K562 (cell line): ENCODE measurements at regions not wholly inside any gene's neighbourhood (a gene's known extent, or its start where the extent isn't known, plus 50 kb on each side); places are given as distances from the start of the nearest gene placed in this dataset.
A peak's percentile ranks its signal among the peaks of the same experiment; 100 is the strongest.

Source experiments
- ATAC-seq: fragments of 200-7000 bp; cut with Tn5 transposase; 3 replicates; pipeline ENCODE4 v1.9.1; 2020; ENCODE audit warnings: moderate library complexity
- BruUV-seq: library from RNA; stranded (reverse); fragments of 400-500 nt; replicated peaks from 2 replicates; lab custom pipeline; 2021; lab: Mats Ljungman, UMichigan
- CTCF ChIA-PET: fragments of 300-600 bp; formaldehyde crosslinking; extraction: SDS; loops from one replicate; lab custom pipeline; 2021; ENCODE audit warnings: low intra/inter-chr PET ratio; lab: Yijun Ruan, JAX
- POLR2A ChIA-PET: fragments of 300-600, 350-650 bp; sonication (Branson Sonifier 250); formaldehyde crosslinking; extraction: SDS; loops from one replicate; lab custom pipeline; 2021; ENCODE audit warnings: antibody characterized with exemption, inconsistent platforms; lab: Yijun Ruan, JAX
- DNase-seq, 4 experiments: peaks; one replicate each; pipeline versions ENCODE4 v3.0.0 to v3.0.0-alpha.2; 2011 to 2018; ENCODE audit warnings: low spot score in 3 of 4, mixed read lengths in 3 of 4; ENCODE audit errors: extremely low read depth in 1 of 4
- FAIRE-seq: peaks from 2 replicates; lab custom pipeline; 2011; peaks lifted over from hg19 to GRCh38; lab: Jason Lieb, UNC
- H2AFZ ChIP-seq: 2 replicates; pipeline ENCODE4 v1.6.0; 2011; ENCODE audit warnings: low read depth, low read length, control low read depth, inconsistent platforms
- H3K27ac ChIP-seq: fragments of 200-600 bp; 3 replicates; pipeline ENCODE4 v1.8.0; 2011; ENCODE audit warnings: low read depth, mild to moderate bottlenecking, control low read depth, inconsistent platforms, low read length, moderate library complexity, mixed read lengths; ENCODE audit errors: extremely low read depth
- H3K27me3 ChIP-seq, 2 experiments: fragments of 300-600 bp in 1 of 2; 2 replicates in 1 of 2; 3 replicates in 1 of 2; pipeline versions ENCODE4 v1.6.0 to v1.8.0; 2011; ENCODE audit warnings: inconsistent platforms in 2 of 2, low read length in 2 of 2, mild to moderate bottlenecking in 1 of 2, mixed read lengths in 1 of 2, moderate library complexity in 1 of 2; ENCODE audit not compliant: control insufficient read depth in 2 of 2, insufficient read depth in 2 of 2
- H3K36me3 ChIP-seq: fragments of 300-600 bp; 3 replicates; pipeline ENCODE4 v1.8.0; 2011; ENCODE audit warnings: mild to moderate bottlenecking, low read length, inconsistent platforms; ENCODE audit not compliant: control insufficient read depth, insufficient read depth
- H3K4me1 ChIP-seq, 2 experiments: fragments of 200-600 bp in 1 of 2; replicated peaks in 1 of 2; 2 replicates in 1 of 2; 3 replicates in 1 of 2; pipeline versions ENCODE4 v1.5.1 to v1.8.0; 2011; ENCODE audit warnings: inconsistent platforms in 2 of 2, low read length in 2 of 2, mild to moderate bottlenecking in 1 of 2, mixed read lengths in 1 of 2, moderate library complexity in 1 of 2; ENCODE audit not compliant: control insufficient read depth in 2 of 2, insufficient read depth in 2 of 2
- H3K4me2 ChIP-seq: 2 replicates; pipeline ENCODE4 v1.6.1; 2011; ENCODE audit warnings: low read length, control low read depth, inconsistent platforms, mixed read lengths; ENCODE audit not compliant: insufficient read depth
- H3K4me3 ChIP-seq: fragments of 200-600 bp; sonication (generic), shearing (Covaris generic); 2 replicates; pipeline ENCODE4 v1.5.1; 2016; ENCODE audit warnings: control low read depth, inconsistent platforms
- H3K79me2 ChIP-seq: fragments of 200-600 bp; 3 replicates; pipeline ENCODE4 v1.8.0; 2011; ENCODE audit warnings: low read length, inconsistent platforms; ENCODE audit not compliant: control insufficient read depth, insufficient read depth
- H3K9ac ChIP-seq, 2 experiments: 2 replicates each; pipeline versions ENCODE4 v1.6.0 to v1.6.1; 2011; ENCODE audit warnings: low read depth in 2 of 2, low read length in 2 of 2, control low read depth in 1 of 2, inconsistent platforms in 1 of 2, mild to moderate bottlenecking in 1 of 2, mixed read lengths in 1 of 2; ENCODE audit not compliant: insufficient read depth in 1 of 2
- H3K9me1 ChIP-seq: one replicate; pipeline ENCODE4 v1.6.0; 2011; ENCODE audit warnings: inconsistent platforms, mild to moderate bottlenecking, low read length, moderate library complexity; ENCODE audit not compliant: control insufficient read depth, insufficient read depth
- H3K9me3 ChIP-seq: replicated peaks from 2 replicates; pipeline ENCODE4 v1.5.1; 2011; ENCODE audit warnings: low read depth, low read length, inconsistent platforms; ENCODE audit not compliant: control insufficient read depth, insufficient read depth
- H4K20me1 ChIP-seq: replicated peaks from 2 replicates; pipeline ENCODE4 v1.6.1; 2011; ENCODE audit warnings: low read length, inconsistent platforms, mixed read lengths; ENCODE audit not compliant: control insufficient read depth, insufficient read depth
- ATF7 ChIP-seq: fragments of 450-650 bp; IDR thresholded peaks from 2 replicates; pipeline ENCODE4 v1.7.1; 2014; ENCODE audit warnings: mild to moderate bottlenecking, moderate library complexity
- RAD21 ChIP-seq, 2 experiments: fragments of 250-450 bp in 1 of 2; fragments of 450-650 bp in 1 of 2; sonication (Bioruptor Pico) in 1 of 2; formaldehyde crosslinking in 1 of 2; IDR thresholded peaks in 1 of 2; conservative IDR thresholded peaks in 1 of 2; 2 replicates each; pipeline versions ENCODE4 v1.4.0 to v1.8.0; 2020 to 2022; ENCODE audit warnings: mild to moderate bottlenecking in 2 of 2, moderate library complexity in 1 of 2
- SREBF2 ChIP-seq: sonication (generic); formaldehyde crosslinking; IDR thresholded peaks from 2 replicates; pipeline ENCODE4 v1.4.0; 2020; ENCODE audit warnings: mild to moderate bottlenecking, missing genetic modification reagents
- ZNF23 ChIP-seq: fragments of 250-450 bp; sonication (Bioruptor Pico); IDR thresholded peaks from 2 replicates; pipeline ENCODE4 v1.4.0; 2020; ENCODE audit warnings: mild to moderate bottlenecking
- ZNF436 ChIP-seq: fragments of 250-450, 450-650 bp; sonication (Bioruptor Pico); formaldehyde crosslinking; IDR thresholded peaks from 2 replicates; pipeline ENCODE4 v1.7.0; 2020; ENCODE audit warnings: mild to moderate bottlenecking
- ZNF584 ChIP-seq: fragments of 200-800 bp; sonication (Bioruptor generic); IDR thresholded peaks from 2 replicates; pipeline ENCODE4 v1.6.1; 2016; ENCODE audit warnings: low read depth, mild to moderate bottlenecking, missing genetic modification characterization, missing compliant biosample characterization
- WGBS: fragments of 100-300 bp; shearing (Covaris generic); methylation state at CpG from one replicate; pipeline ENCODE4 v1.1.6; 2016; ENCODE audit warnings: low coverage, mixed read lengths; ENCODE audit not compliant: insufficient coverage; ENCODE audit errors: missing lambda C conversion rate; 5-methylcytosine and 5-hydroxymethylcytosine counted together
- in situ Hi-C: fragments of 300-500 bp; cut with MboI; formaldehyde crosslinking; loops from 4 replicates; pipeline ENCODE4 v1.15.0; 2018; ENCODE audit warnings: inconsistent platforms, mixed read lengths
- intact Hi-C: fragments of 100-400 bp; cut with micrococcal nuclease; formaldehyde crosslinking; loops from 2 replicates; pipeline ENCODE4 v1.14.2; 2022
- TF ChIP-seq, protein P1 (sequence below), 3 experiments: IDR thresholded peaks in 2 of 3; conservative IDR thresholded peaks in 1 of 3; 2 replicates each; pipeline ENCODE4 v1.5.1; 2011 to 2012; ENCODE audit warnings: low read length in 3 of 3, mild to moderate bottlenecking in 3 of 3, control low read depth in 2 of 3, improper control_type of control experiment in 1 of 3, inconsistent platforms in 1 of 3, low read depth in 1 of 3, mixed read lengths in 1 of 3, moderate library complexity in 1 of 3; ENCODE audit not compliant: insufficient read depth in 2 of 3
- TF ChIP-seq, protein P2 (sequence below), 2 experiments: fragments of 450-650 bp; formaldehyde crosslinking in 1 of 2; IDR thresholded peaks; 2 replicates each; pipeline versions ENCODE4 v1.4.0 to v1.6.1; 2014 to 2020; ENCODE audit warnings: mild to moderate bottlenecking in 2 of 2, borderline replicate concordance in 1 of 2, low read depth in 1 of 2

DNA sequence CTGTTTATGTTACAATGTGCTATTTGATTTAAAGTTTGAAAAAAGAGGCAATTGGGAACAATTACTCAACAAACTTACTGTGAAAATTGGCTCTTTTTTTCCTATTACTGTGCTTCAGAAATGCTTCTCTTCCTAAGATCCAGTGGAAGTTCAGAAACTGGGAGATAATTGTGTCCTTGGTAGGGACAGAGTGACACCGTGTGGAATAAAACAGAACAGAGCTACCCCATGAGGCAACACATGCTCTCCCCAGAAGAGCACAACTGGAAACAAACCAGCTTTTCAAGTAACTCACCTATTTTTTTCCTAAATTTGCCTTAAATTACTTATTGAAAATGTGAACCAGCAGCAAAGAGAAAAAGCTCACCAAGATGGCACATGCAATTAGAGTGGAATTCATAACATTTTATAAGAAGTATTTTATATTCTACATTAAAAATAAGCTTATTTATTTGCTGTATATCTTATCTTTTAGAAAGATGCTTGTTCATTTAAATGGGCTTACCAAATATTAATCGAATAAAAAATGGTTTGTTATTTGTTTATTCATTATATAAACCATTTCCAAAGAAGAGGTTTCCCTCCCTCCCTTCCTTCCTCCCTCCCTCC lies 346.1 kb upstream of the ANKRD30A start:
- H3K9ac ChIP-seq = no peak overlapping the region
- in situ Hi-C loops (no loop called here), intact Hi-C loops (no loop called here)
- DNase-seq (peak; percentile 8 to 13 (median 12)), FAIRE-seq (no peak), ATAC-seq (0 out of 3 replicates have a peak, but pooled peaks have one; percentile 42)
- H3K9me3 ChIP-seq = no peaks in the 10 kb centered on the region
- H3K27ac ChIP-seq = no peak overlapping the region
- no peak overlapping the region for H3K4me3 ChIP-seq
- H3K4me2 ChIP-seq = no peak overlapping the region
- H2AFZ ChIP-seq = no peak overlapping the region
- ChIA-PET CTCF (no interaction called here), POLR2A (no interaction called here)
- H3K36me3 ChIP-seq = no peaks in the 10 kb centered on the region
- no peaks in the 10 kb centered on the region for H3K9me1 ChIP-seq
- H3K4me1 ChIP-seq = no peaks in the 10 kb centered on the region
- no peaks in the 10 kb centered on the region for H4K20me1 ChIP-seq
- no TSS peak for BruUV-seq
- H3K27me3 ChIP-seq = no peaks in the 10 kb centered on the region
- WGBS = 0% methylated on average over 2 of the region's 2 CpGs
- TF ChIP-seq RAD21 (CRISPR knock-in tag; conservative IDR thresholded peaks at IDR 0.05 in 1 of 2, IDR thresholded peaks at IDR 0.05 in 1 of 2) (peak in 1 of 2 experiments; percentile 36; a peak in 1 of 4 replicates), ZNF584 (CRISPR knock-in tag) (no peak), SREBF2 (CRISPR knock-in tag) (no peak), ZNF23 (CRISPR knock-in tag) (no peak), ZNF436 (no peak), ATF7 (no peak)
- TF ChIP-seq, protein P1, sequence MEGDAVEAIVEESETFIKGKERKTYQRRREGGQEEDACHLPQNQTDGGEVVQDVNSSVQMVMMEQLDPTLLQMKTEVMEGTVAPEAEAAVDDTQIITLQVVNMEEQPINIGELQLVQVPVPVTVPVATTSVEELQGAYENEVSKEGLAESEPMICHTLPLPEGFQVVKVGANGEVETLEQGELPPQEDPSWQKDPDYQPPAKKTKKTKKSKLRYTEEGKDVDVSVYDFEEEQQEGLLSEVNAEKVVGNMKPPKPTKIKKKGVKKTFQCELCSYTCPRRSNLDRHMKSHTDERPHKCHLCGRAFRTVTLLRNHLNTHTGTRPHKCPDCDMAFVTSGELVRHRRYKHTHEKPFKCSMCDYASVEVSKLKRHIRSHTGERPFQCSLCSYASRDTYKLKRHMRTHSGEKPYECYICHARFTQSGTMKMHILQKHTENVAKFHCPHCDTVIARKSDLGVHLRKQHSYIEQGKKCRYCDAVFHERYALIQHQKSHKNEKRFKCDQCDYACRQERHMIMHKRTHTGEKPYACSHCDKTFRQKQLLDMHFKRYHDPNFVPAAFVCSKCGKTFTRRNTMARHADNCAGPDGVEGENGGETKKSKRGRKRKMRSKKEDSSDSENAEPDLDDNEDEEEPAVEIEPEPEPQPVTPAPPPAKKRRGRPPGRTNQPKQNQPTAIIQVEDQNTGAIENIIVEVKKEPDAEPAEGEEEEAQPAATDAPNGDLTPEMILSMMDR (IDR thresholded peaks at IDR 0.05 in 2 of 3, conservative IDR thresholded peaks at IDR 0.05 in 1 of 3; ENCODE audit: insufficient read depth in 2 of 3, low read depth in 1 of 3, low read length in 3 of 3) = peak in 1 of 3 experiments; percentile 18; a peak in 1 of 6 replicates
- TF ChIP-seq, protein P2, sequence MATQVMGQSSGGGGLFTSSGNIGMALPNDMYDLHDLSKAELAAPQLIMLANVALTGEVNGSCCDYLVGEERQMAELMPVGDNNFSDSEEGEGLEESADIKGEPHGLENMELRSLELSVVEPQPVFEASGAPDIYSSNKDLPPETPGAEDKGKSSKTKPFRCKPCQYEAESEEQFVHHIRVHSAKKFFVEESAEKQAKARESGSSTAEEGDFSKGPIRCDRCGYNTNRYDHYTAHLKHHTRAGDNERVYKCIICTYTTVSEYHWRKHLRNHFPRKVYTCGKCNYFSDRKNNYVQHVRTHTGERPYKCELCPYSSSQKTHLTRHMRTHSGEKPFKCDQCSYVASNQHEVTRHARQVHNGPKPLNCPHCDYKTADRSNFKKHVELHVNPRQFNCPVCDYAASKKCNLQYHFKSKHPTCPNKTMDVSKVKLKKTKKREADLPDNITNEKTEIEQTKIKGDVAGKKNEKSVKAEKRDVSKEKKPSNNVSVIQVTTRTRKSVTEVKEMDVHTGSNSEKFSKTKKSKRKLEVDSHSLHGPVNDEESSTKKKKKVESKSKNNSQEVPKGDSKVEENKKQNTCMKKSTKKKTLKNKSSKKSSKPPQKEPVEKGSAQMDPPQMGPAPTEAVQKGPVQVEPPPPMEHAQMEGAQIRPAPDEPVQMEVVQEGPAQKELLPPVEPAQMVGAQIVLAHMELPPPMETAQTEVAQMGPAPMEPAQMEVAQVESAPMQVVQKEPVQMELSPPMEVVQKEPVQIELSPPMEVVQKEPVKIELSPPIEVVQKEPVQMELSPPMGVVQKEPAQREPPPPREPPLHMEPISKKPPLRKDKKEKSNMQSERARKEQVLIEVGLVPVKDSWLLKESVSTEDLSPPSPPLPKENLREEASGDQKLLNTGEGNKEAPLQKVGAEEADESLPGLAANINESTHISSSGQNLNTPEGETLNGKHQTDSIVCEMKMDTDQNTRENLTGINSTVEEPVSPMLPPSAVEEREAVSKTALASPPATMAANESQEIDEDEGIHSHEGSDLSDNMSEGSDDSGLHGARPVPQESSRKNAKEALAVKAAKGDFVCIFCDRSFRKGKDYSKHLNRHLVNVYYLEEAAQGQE (IDR thresholded peaks at IDR 0.05; ENCODE audit: borderline replicate concordance) = peak; percentile 19; the same call in 1 of the 2 replicates
- TF ChIP-seq, protein P2 (CRISPR knock-in tag; IDR thresholded peaks at IDR 0.05; ENCODE audit: low read depth) = no peak
- no peaks in the 10 kb centered on the region for H3K79me2 ChIP-seq
